ENCODE measurements at regions not wholly inside any gene's neighbourhood (a gene's known extent, or its start where the extent isn't known, plus 50 kb on each side); places are given as distances from the start of the nearest gene placed in this dataset.
"Not testable (repeated sequence)": the region's sequence is repeated elsewhere in the genome, so short reads cannot be mapped to it uniquely, and the experiment has no call there.

DNA sequence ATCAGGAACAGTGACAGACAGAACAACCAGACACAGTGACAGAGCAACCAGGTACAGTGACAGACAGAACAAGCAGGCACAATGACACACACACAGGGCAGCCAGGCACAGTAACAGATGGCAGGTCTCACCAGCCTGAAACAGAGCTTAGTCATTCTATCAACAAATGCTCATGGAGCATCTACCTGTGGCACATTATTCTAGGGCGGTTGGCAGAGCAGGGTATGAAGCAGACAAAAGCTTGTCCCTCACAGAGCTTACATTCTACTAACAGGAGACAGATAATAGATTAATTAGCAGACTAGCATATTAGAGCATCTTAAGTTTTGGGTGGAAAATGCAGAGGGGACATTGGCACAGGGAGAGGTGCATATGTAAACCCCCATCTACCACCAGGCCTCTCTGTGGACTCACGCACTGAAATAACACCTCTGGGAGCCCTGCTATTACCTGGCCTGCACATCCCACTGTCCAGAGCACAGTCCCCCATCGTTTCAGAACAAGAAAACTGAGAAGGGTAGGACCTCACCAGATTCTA, 64.1 kb upstream of the RAB6C start:
- intact Hi-C loops (cut with micrococcal nuclease) = no loop called here
- H3K27ac ChIP-seq (replicated peaks) = no peak overlapping the region
- DNase-seq = no peak

DNA sequence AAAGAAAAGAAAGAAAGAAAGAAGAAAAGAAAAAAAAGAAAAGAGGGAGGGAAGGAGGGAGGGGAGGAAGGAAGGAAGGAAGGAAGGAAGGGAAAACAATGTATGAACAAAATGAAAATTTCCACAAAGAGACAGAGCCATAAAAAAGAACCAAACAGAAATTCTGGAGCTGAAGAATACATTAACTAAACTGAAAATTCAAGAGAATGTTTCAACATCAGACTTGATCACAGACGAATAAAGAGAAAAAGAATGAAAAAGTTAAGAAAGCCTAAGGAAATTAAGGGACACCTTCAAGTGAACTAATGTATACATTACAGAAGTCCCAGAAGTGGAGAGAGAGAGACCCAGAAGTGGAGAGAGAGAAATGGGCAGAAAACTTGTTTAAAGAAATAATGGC, 60.9 kb upstream of the RAB6C start:
- no peak overlapping the region for H3K4me3 ChIP-seq
- intact Hi-C loops (cut with micrococcal nuclease) = no loop called here
- peaks cover 42% of the 10 kb centered on the region for H3K9me3 ChIP-seq (replicated peaks)
- no peak for DNase-seq
- H3K27me3 ChIP-seq (ENCODE audit: low read depth) = peaks cover 42% of the 10 kb centered on the region
- TF ChIP-seq, protein P1, sequence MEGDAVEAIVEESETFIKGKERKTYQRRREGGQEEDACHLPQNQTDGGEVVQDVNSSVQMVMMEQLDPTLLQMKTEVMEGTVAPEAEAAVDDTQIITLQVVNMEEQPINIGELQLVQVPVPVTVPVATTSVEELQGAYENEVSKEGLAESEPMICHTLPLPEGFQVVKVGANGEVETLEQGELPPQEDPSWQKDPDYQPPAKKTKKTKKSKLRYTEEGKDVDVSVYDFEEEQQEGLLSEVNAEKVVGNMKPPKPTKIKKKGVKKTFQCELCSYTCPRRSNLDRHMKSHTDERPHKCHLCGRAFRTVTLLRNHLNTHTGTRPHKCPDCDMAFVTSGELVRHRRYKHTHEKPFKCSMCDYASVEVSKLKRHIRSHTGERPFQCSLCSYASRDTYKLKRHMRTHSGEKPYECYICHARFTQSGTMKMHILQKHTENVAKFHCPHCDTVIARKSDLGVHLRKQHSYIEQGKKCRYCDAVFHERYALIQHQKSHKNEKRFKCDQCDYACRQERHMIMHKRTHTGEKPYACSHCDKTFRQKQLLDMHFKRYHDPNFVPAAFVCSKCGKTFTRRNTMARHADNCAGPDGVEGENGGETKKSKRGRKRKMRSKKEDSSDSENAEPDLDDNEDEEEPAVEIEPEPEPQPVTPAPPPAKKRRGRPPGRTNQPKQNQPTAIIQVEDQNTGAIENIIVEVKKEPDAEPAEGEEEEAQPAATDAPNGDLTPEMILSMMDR (IDR thresholded peaks at IDR 0.05; ENCODE audit: borderline replicate concordance) = no peak
- peaks cover 8% of the 10 kb centered on the region for H3K4me1 ChIP-seq
- H3K36me3 ChIP-seq = no peaks in the 10 kb centered on the region
- H3K27ac ChIP-seq (replicated peaks) = no peak overlapping the region

More for the DNA sequence above, 64.1 kb upstream of the RAB6C start:
- Histone ChIP-seq H3K4me1 (no peaks in the 10 kb centered on the region), H3K4me3 (no peak overlapping the region), H3K27me3 (ENCODE audit: low read depth) (peaks cover 14% of the 10 kb centered on the region), H3K36me3 (no peaks in the 10 kb centered on the region), H3K9me3 (replicated peaks) (peaks cover 37% of the 10 kb centered on the region)
- TF ChIP-seq, protein P1 (IDR thresholded peaks at IDR 0.05; ENCODE audit: borderline replicate concordance) = no peak

- Histone ChIP-seq H3K27me3 (ENCODE audit: low read depth) (peaks cover 43% of the 10 kb centered on the region), H3K4me3 (no peak overlapping the region), H3K36me3 (no peaks in the 10 kb centered on the region), H3K27ac (replicated peaks) (no peak overlapping the region), H3K9me3 (replicated peaks) (peaks cover 31% of the 10 kb centered on the region), H3K4me1 (peaks cover 9% of the 10 kb centered on the region)
- no peak for DNase-seq
- TF ChIP-seq, protein P1 (IDR thresholded peaks at IDR 0.05; ENCODE audit: borderline replicate concordance) = no peak
- intact Hi-C loops (cut with micrococcal nuclease) = no loop called here
These were observed 56.7 kb upstream of the RAB6C start for GRCh38 chr2:129922571-129923264.

DNA sequence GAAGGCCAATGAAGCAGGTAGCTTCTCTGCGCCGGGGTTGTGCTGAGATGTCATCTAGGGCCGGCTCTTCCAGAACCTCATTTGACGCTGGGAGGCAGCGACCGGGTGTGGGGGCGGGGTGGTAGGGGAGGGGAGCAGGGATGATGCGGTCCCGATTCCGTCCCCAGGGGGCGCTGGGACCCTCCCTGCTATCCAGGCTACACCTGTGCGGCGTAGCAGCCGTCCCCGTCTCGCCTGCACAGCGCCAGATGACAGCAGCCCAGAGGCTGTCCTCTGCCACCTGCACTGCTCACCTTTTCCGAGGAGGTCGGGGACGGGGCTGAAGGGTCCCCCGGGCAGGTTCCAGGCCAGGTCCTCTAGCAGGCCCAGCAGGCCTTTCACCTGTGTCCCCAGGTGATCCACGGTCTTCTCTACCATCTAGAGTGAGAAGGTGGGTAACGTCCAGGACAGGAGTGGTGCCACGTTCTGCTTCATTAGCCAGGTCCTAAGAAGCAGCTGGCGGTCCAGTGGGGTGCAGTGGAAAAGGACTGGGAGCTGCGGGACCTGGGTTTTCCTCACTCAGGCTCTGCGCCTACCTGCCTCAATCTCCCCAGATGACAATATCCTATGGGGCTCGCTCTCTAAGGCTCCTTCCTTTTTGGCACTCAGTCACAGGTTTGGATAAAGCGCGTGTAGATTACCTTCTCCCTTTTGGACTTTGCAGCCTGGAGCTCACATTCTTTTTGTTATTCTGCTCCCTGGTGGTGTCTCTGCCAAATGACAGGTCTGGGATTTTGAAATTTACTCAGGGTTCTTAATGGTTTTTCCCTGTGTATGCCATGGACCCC, 56.0 kb upstream of the RAB6C start:
- Histone ChIP-seq H3K27me3 (ENCODE audit: low read depth) (peaks cover 43% of the 10 kb centered on the region), H3K9me3 (replicated peaks) (peaks cover 23% of the 10 kb centered on the region), H3K36me3 (no peaks in the 10 kb centered on the region), H3K4me1 (peaks cover 9% of the 10 kb centered on the region), H3K4me3 (peak overlapping the region; percentile 21), H3K27ac (replicated peaks) (no peak overlapping the region)
- DNase-seq = no peak
- intact Hi-C loops (cut with micrococcal nuclease) = no loop called here
- TF ChIP-seq, protein P1 (IDR thresholded peaks at IDR 0.05; ENCODE audit: borderline replicate concordance) = peak; percentile 63

DNA sequence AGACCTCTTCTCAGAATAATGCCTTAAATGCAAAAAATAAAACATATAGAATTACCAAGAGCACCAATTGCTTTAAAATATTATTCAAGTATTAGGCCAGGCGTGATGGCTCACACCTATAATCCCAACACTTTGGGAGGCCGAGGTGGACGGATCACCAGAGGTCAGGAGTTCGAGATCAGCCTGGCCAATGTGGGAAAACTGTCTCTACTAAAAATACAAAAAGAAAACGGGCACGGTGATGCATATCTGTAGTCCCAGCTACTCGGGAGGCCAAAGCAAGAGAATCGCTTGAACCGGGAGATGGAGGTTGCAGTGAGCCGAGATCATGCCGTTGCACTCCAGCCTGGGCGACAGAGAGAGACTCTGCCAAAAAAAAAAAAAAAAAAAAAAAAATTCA, 55.4 kb upstream of the RAB6C start:
- intact Hi-C loops (cut with micrococcal nuclease); H3K4me3 ChIP-seq; H3K36me3 ChIP-seq; H3K4me1 ChIP-seq; H3K27ac ChIP-seq (replicated peaks); DNase-seq: not testable (repeated sequence)
- Histone ChIP-seq H3K27me3 (ENCODE audit: low read depth) (peaks cover 44% of the 10 kb centered on the region), H3K9me3 (replicated peaks) (peaks cover 17% of the 10 kb centered on the region)

Data from left ventricle myocardium inferior (tissue), 1 donor.